Small intestine (tissue), 7 donors: ENCODE measurements at regions not wholly inside any gene's neighbourhood (a gene's known extent, or its start where the extent isn't known, plus 50 kb on each side); places are given as distances from the start of the nearest gene placed in this dataset.

Experiments
- DNase-seq, 2 donors: peaks; one replicate each; pipeline versions ENCODE4 v3.0.0 to v3.0.0-alpha.2; 2013
- FAIRE-seq: peaks from 2 replicates; lab custom pipeline; 2012; peaks lifted over from hg19 to GRCh38; lab: Jason Lieb, UNC
- H3K27ac ChIP-seq, 3 donors: one replicate each; pipeline ENCODE4 v1.5.1; 2013; ENCODE audit warnings: low read length in 2 of 3, mild to moderate bottlenecking in 2 of 3, control low read depth in 1 of 3, inconsistent platforms in 1 of 3, low read depth in 1 of 3, moderate library complexity in 1 of 3
- H3K27me3 ChIP-seq, 3 donors: one replicate each; pipeline ENCODE4 v1.6.1; 2013; ENCODE audit warnings: low read length in 3 of 3, inconsistent platforms in 1 of 3; ENCODE audit not compliant: control insufficient read depth in 3 of 3, insufficient read depth in 3 of 3
- H3K36me3 ChIP-seq, 3 donors: one replicate each; pipeline ENCODE4 v1.6.1; 2013; ENCODE audit warnings: low read length in 3 of 3, inconsistent platforms in 1 of 3, low read depth in 1 of 3, mild to moderate bottlenecking in 1 of 3, moderate library complexity in 1 of 3; ENCODE audit not compliant: control insufficient read depth in 3 of 3, insufficient read depth in 2 of 3
- H3K4me1 ChIP-seq, 3 donors: one replicate each; pipeline ENCODE4 v1.6.1; 2013; ENCODE audit warnings: low read length in 2 of 3, inconsistent platforms in 1 of 3, low read depth in 1 of 3, mild to moderate bottlenecking in 1 of 3, moderate library complexity in 1 of 3; ENCODE audit not compliant: control insufficient read depth in 3 of 3, insufficient read depth in 2 of 3
- H3K4me3 ChIP-seq, 3 donors: one replicate each; pipeline ENCODE4 v1.5.1; 2013; ENCODE audit warnings: low read length in 3 of 3, control low read depth in 1 of 3, inconsistent platforms in 1 of 3, low read depth in 1 of 3, mild to moderate bottlenecking in 1 of 3, moderate library complexity in 1 of 3
- H3K9me3 ChIP-seq, 2 donors: one replicate each; pipeline ENCODE4 v1.6.1; 2013; ENCODE audit warnings: low read depth in 1 of 2, low read length in 1 of 2; ENCODE audit not compliant: control insufficient read depth in 2 of 2, insufficient read depth in 1 of 2
- WGBS, 3 donors: extraction: QIAGEN DNeasy Blood & Tissue Kit; methylation state at CpG; one replicate each; pipeline ENCODE4 v1.1.7; 2013; 5-methylcytosine and 5-hydroxymethylcytosine counted together
- donor health status: healthy with polysubstance abuse.
- donor health status: control.
- donor health status: control.
- donor health status: Bipolar disorder and iron deficiency.
- donor health status: healthy.

DNA sequence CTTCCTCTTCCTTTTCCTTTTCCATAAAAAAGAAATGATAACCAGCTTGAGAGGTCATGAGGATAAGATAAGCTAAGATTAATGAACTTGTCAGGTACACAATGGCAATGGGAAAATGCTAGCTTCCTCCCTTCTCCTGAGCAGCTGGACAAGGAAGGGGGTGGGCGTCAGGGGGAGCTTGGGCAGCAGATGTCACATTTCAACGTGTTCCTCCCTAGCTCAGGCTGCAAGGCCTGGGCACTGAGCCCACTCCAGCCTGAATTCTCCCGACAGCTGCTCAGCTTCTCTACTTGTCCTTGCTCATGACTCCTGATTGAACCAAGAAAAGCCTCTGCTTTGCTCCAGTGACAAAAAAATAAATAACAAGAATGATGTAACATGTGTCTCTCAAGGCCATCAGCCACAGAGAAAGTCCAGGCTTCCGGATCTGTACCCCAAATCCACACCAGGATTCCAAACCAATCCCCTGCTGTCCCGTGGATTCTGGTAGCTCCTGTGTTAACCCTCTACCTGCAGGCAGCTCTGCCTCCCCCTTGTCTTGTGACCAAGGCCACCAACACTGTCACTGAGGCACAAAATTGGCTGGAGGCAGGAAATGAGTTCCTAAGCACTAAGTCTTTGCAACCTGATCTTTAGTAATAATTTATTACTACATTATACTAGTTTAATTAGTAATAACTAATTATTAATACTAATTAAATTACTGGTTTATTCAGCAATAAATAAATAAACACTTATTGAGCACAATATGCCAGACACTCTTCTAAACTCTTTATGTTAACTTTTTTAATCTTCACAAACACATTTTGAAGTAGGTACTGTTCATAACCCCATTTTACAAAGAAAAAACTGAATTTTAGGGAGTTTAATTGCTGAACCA, 146.5 kb downstream of the CCDC34 start:
- Histone ChIP-seq H3K36me3 (no peaks in the 10 kb centered on the region), H3K9me3 (no peaks in the 10 kb centered on the region), H3K4me3 (no peak overlapping the region), H3K4me1 (peaks cover 0 to 11% (median 6%) of the 10 kb centered on the region in 3 donors), H3K27ac (peak overlapping the region in 1 of 3 donors; percentile 23), H3K27me3 (peaks cover 0 to 2% (median 0%) of the 10 kb centered on the region in 3 donors)
- FAIRE-seq = no peak
- DNase-seq = peak in 1 of 2 donors; percentile 45
- 21 to 27% (median 23%) methylated on average over 4 to 5 of the region's 5 CpGs for WGBS, 3 donors

GRCh38 chr11:27215471-27216269, 147.3 kb downstream of the CCDC34 start:
- no peak for DNase-seq

GRCh38 chr11:27214713-27215112, 148.3 kb downstream of the CCDC34 start:
- Histone ChIP-seq H3K27me3 (peaks cover 0 to 2% (median 0%) of the 10 kb centered on the region in 3 donors), H3K36me3 (no peaks in the 10 kb centered on the region), H3K4me3 (no peak overlapping the region), H3K27ac (no peak overlapping the region), H3K4me1 (peaks cover 0 to 11% (median 7%) of the 10 kb centered on the region in 3 donors), H3K9me3 (no peaks in the 10 kb centered on the region)
- FAIRE-seq = no peak
- peak in 1 of 2 donors; percentile 32 for DNase-seq
- 64 to 81% (median 71%) methylated on average over 5 of the region's 5 CpGs for WGBS, 3 donors

More at GRCh38 chr11:27215471-27216269, 147.3 kb downstream of the CCDC34 start:
- peaks cover 0 to 2% (median 0%) of the 10 kb centered on the region in 3 donors for H3K27me3 ChIP-seq
- H3K27ac ChIP-seq = peak overlapping the region in 1 of 3 donors; percentile 23
- no peak overlapping the region for H3K4me3 ChIP-seq
- H3K36me3 ChIP-seq = no peaks in the 10 kb centered on the region
- H3K9me3 ChIP-seq = no peaks in the 10 kb centered on the region
- H3K4me1 ChIP-seq = peaks cover 0 to 11% (median 6%) of the 10 kb centered on the region in 3 donors
- FAIRE-seq = no peak
- 71 to 79% (median 75%) methylated on average over 6 of the region's 6 CpGs for WGBS, 3 donors

DNA sequence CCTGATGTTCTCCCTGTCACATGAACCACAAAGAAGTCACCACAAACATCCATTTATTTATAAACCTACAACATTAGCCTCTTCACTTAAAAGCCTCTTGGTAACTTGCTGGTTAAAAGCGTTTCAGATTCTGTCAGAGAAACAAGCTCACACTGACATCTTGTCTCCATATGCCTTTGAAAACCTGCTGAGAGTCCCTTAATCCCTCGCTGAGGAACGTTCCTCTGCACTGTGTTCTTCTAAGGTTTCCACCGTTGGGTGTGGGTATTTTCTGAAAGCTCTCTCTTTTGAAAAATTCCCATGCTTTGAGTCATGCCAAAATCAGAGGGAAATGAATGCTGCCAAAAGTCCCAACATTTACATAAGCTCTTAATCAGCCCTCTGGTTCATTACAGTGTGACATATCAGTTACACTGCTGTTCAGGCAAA, 149.8 kb downstream of the CCDC34 start:
- DNase-seq (no peak), FAIRE-seq (no peak)

DNA sequence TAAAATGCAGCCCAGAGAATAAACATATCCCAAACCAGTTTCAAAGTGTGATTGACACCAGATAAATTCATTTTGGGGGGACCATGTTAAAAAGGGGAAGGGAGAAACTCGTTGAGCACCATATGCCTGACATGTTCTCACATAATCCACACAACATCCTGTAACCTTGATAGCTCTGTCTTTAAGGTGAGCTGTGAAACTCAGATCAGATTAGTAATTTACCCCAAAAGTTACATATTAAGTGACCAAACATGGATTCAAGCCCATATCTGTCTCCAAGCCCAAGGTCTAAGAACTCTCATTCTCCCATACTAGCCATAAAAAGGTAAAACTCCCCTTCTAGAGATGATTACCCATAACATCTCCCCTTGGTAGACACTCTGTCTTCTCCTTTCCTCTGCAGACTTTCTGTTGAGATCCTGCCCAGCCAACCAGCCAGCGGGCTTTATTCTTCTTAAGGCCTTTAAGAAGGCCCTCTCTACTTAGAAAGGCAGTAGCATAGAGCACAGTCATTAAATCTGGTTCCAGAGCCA, 150.7 kb downstream of the CCDC34 start:
- Histone ChIP-seq H3K36me3 (no peaks in the 10 kb centered on the region), H3K9me3 (no peaks in the 10 kb centered on the region), H3K4me3 (no peak overlapping the region), H3K27ac (no peak overlapping the region), H3K27me3 (no peaks in the 10 kb centered on the region), H3K4me1 (peaks cover 0 to 16% (median 11%) of the 10 kb centered on the region in 3 donors)
- DNase-seq (no peak), FAIRE-seq (no peak)
- WGBS, 3 donors = 64 to 86% (median 80%) methylated on average over 2 of the region's 2 CpGs

More for the DNA sequence above, 149.8 kb downstream of the CCDC34 start:
- H3K27me3 ChIP-seq = peaks cover 0 to 2% (median 0%) of the 10 kb centered on the region in 3 donors
- no peaks in the 10 kb centered on the region for H3K36me3 ChIP-seq
- H3K4me3 ChIP-seq = no peak overlapping the region
- 26 to 38% (median 31%) methylated on average over 4 of the region's 4 CpGs for WGBS, 3 donors
- peaks cover 0 to 16% (median 11%) of the 10 kb centered on the region in 3 donors for H3K4me1 ChIP-seq
- no peaks in the 10 kb centered on the region for H3K9me3 ChIP-seq
- H3K27ac ChIP-seq = no peak overlapping the region

DNA sequence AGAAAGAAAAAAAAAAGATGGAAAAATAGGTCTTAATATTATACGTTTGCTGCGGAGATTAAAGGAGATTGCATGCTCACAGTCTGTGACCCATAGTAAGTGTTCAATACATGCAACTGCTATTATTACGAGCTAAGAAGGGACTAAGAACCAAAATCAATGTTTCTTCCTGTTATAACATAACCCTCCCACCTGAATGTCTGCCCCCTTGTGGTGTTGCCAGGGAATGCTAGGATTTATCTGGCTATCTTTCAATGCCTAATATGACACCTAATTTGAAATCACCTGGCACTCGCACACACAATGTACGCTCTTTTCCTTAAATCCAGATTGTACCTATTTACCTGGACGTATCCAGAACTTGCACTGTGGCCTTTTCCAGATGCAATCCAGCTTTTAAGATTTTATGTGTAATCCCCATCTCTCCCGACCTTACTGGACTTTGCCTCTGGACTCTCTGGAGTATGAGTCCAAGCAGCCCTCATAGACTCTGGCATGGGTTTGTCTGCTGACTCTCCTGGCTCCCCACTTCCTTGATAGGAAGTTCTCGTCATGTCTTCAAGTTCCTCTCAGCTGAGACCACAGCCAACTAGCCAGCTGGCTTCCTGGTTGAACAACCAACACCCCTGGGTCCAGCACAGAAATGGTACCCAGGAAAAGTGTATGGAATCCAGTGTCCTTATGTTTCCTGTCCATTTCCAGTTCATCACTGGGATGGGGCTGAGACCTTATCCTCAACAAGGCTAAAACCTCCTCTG, 151.5 kb downstream of the CCDC34 start:
- Histone ChIP-seq H3K4me3 (no peak overlapping the region), H3K27me3 (no peaks in the 10 kb centered on the region), H3K36me3 (no peaks in the 10 kb centered on the region), H3K4me1 (peaks cover 0 to 15% (median 11%) of the 10 kb centered on the region in 3 donors), H3K27ac (no peak overlapping the region), H3K9me3 (no peaks in the 10 kb centered on the region)
- WGBS, 3 donors = 78 to 84% (median 84%) methylated on average over 8 of the region's 8 CpGs
- DNase-seq (no peak), FAIRE-seq (no peak)

DNA sequence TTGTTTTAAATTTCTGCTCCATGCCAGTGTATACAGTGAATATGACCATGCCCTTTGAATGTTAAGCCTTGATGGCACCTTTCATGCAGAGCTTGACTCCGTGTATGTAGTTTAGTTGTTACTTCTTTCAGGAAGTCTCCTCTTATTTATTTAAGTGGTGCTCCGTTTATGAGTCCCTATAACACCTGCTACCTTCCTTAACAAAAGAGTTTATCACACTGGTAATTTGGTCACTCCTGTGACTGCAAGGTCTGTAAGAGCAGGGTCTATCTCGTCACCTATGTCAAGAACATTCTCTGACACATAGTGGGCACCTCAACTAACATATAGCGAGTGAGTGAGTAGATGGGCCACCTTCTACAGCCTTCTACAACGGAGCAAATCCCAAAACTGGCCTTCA, 152.5 kb downstream of the CCDC34 start:
- 36 to 66% (median 47%) methylated on average over 5 of the region's 5 CpGs for WGBS, 3 donors
- DNase-seq (no peak), FAIRE-seq (no peak)
- Histone ChIP-seq H3K27me3 (no peaks in the 10 kb centered on the region), H3K36me3 (no peaks in the 10 kb centered on the region), H3K4me3 (no peak overlapping the region), H3K4me1 (peaks cover 0 to 14% (median 11%) of the 10 kb centered on the region in 3 donors), H3K27ac (no peak overlapping the region), H3K9me3 (no peaks in the 10 kb centered on the region)
